HG03354 (cell line): ENCODE measurements at regions not wholly inside any gene's neighbourhood (a gene's known extent, or its start where the extent isn't known, plus 50 kb on each side); places are given as distances from the start of the nearest gene placed in this dataset.

Experiments used
- ATAC-seq: cut with Tn5 transposase; IDR thresholded peaks from one replicate; pipeline ENCODE4 v1.9.1; 2021; ENCODE audit warnings: mild to moderate bottlenecking; ENCODE audit not compliant: unreplicated experiment, poor library complexity, severe bottlenecking

- no peak for ATAC-seq
Observed at GRCh38 chr3:146967783-146968182, 362.6 kb upstream of the PLSCR5 start.

- ATAC-seq: no peak
Observed at GRCh38 chr3:146966124-146966523, 361.0 kb upstream of the PLSCR5 start.

- ATAC-seq: no peak
Observed at GRCh38 chr3:146953511-146953981, 348.4 kb upstream of the PLSCR5 start.

DNA sequence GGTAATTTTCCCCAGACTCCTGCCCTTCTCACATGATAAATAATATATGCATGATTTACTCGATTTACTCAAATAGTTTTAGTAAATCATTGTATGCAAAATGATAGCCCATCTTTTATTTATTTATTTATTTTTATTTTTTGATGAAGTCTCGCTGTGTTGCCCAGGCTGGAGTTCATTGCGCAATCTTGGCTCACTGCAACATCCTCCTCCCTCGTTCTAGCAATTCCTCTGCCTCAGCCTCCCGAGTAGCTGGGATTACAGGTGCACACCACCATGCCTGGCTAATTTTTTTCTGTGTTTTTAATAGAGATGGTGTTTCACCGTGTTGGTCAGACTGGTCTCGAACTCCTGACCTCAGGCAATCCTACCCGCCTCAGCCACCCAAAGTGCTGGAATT, 343.8 kb upstream of the PLSCR5 start:
- ATAC-seq: no peak

DNA sequence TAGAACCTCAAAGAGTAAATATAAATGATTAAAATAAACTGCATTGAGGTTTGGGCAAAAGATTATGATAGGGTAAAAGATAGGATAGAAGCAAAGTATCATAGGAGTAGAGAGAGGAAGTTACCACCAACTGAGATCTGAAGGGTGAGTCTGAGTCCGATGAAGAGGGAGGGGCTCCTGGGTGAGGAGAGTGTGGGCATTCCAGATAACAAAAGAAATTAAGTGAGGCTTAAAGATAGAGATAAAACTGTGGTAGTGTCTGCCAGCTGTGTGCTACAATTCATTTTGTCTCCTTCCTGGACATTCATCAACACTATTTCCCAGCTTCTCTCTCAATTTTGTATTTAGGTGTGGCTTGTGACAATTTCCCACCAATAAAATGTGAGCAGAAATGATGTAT, 343.0 kb upstream of the PLSCR5 start:
- no peak for ATAC-seq

GRCh38 chr3:146929696-146930095, 324.6 kb upstream of the PLSCR5 start:
- no peak for ATAC-seq

GRCh38 chr3:146928421-146929059, 323.4 kb upstream of the PLSCR5 start:
- ATAC-seq: no peak

GRCh38 chr3:146921693-146922092, 316.5 kb upstream of the PLSCR5 start:
- ATAC-seq: no peak

DNA sequence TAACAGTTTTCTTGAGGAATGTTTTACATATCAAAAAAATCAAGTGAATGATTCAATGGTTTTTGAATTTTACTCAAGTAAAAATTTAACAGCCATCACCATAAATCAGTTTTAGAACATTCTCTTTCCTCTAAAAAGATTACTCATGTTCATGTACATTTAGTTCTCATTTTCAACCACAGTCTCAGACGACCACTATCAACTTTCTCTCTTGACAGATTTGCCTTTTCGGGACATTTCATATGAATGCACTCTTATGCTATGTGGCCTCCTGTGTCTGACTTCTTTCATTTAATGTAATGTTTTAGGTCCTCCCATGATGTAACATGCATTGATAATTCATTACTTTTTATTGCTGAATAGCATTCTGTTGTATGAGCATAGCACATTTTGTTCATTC, 309.3 kb upstream of the PLSCR5 start:
- ATAC-seq: no peak

- no peak for ATAC-seq
Observed at GRCh38 chr3:146912241-146913015, 307.3 kb upstream of the PLSCR5 start.

- ATAC-seq: no peak
Observed at GRCh38 chr3:146903927-146904326, 298.8 kb upstream of the PLSCR5 start.

DNA sequence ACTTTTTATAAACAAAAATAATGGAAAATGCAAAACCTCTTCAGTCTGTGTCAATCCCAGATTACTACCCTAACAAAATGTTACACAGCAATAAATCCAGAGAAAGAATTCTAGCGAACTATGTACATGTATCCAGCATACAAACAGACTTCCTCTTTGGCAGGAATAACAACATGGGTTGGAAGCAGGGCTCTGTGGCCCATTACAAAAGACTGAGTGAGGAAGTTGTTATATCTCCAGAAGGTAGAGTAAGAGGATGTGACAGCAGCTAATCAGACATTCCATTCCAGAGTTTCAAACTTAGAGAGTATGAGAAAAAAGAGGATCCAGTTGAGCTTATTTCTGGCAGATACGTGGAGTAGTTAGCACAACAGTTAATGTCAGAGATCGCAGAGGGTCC, 294.0 kb upstream of the PLSCR5 start:
- ATAC-seq: no peak

DNA sequence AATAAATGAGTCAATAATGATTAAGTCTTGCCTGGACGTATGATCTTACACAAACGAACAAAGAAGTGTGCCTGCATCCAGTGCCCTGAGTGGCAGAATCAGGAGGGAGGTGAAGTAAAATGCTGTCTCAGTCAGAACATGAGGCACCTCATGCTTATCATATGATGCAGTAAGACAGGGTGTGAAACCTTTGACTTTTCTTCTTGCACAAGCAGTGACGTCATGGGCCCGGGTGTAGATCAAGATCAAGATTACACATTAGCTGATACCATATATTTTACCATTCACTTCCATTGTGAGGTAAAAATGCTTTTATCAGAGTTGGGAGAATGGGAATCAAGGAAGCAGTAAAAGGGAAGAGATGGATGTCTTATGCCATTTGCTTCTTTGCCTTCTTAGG, 291.6 kb upstream of the PLSCR5 start:
- ATAC-seq: no peak

DNA sequence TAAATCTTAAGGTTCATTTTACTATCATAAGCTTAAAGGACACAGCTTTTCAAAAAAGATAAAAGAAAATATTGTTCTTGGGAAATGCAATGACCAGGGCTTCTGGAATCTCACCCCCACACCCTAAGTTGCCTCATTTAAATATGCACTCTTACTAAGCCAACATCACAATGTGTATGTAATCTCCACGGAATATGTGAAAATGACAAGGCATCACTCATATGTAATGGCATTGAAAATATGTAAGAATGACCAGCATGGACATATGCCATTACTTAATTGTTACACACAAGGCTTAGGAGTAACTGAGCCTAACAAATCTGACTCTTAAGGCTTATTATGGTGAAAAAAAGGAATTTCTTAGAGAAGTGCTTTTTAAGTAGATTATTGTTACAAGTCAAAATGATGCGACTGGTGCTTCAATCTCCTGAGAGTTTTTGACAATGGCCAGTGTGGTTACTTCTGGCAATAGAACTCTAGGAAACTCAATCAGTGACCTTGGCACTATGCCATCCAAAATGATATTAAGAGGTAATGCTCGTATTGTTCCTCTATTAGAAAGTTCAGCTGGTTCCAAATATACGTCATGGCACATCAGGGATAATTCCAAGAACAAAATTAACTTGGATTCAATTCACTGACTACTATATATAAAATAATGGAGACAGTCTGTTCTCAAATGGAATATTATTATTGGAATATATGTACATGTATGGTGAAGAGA, 290.0 kb upstream of the PLSCR5 start:
- ATAC-seq: no peak

DNA sequence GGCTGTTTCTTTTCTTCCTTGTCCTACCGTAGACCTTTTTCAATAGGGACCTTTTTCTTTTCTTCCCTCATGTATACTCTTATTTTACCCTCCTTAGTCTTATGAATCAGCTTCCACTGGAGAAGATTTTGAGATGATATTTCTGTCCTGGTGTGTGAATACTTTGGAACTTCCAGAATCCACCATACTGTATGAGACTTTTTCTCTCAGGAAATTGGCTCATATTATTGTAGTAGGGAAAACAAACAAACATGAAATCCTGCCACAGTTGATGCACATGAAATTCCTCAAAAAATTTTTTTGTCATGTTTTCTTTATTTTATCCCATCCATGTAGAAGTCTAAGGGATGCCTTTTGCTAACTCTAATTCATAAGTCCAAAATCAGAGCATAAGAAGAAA, 289.3 kb upstream of the PLSCR5 start:
- no peak for ATAC-seq

GRCh38 chr3:146892041-146892440, 286.9 kb upstream of the PLSCR5 start:
- ATAC-seq: no peak

- no peak for ATAC-seq
Observed at GRCh38 chr3:146889626-146890025, 284.5 kb upstream of the PLSCR5 start.

- ATAC-seq: no peak
Observed at GRCh38 chr3:146888176-146888575, 283.0 kb upstream of the PLSCR5 start.

- no peak for ATAC-seq
Observed at GRCh38 chr3:146884721-146885120, 279.6 kb upstream of the PLSCR5 start.

DNA sequence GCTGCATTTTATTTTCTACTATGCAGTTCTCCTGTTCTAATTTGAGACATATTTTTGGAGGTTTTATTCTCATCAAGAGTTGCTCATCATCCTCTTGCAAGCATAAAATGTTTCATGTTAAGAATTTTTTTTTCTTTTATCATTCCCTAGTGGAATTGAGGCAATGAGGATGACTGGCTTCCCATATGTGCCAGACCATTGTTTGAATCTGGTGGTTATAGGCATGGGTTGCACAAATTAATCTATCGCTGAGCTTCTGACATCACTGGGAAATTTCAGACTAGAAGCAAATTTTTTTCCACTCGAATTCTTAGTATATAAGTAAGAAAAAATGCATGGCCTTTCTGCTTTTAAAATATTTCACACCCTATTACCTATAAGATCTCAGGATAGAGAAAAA, 279.1 kb upstream of the PLSCR5 start:
- no peak for ATAC-seq

DNA sequence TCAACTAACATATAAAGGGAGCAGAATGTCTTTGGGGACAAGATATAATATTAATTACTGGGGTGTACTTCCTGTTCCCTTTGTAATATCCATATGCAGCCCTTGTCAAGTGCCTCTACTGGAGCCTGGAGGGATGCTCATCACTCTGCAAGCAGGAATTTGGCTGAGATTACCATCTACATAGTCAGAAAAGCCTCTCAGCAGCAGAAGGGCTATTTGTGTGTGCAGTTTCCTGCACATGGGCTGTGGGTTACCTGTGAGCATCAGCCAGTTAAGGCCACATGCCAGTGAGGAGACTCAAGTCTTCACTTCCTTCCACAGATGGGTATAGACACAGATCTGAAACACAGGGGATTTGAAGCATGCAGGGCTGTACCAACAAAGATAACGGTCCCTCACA, 278.1 kb upstream of the PLSCR5 start:
- no peak for ATAC-seq
